HepG2 (cell line): ENCODE measurements at regions not wholly inside any gene's neighbourhood (a gene's known extent, or its start where the extent isn't known, plus 50 kb on each side); places are given as distances from the start of the nearest gene placed in this dataset.
A peak's percentile ranks its signal among the peaks of the same experiment; 100 is the strongest.

Experiments
- ATAC-seq: fragments of 200-7000 bp; cut with Tn5 transposase; 3 replicates; pipeline ENCODE4 v1.9.1; 2020; ENCODE audit warnings: mild to moderate bottlenecking, moderate library complexity
- BruUV-seq: library from RNA; stranded (reverse); fragments of 400-500 nt; replicated peaks from 2 replicates; lab custom pipeline; 2021; lab: Mats Ljungman, UMichigan
- CTCF ChIA-PET: fragments of 300-600 bp; formaldehyde crosslinking; extraction: SDS; loops from one replicate; lab custom pipeline; 2021; ENCODE audit warnings: low total read pairs, inconsistent platforms, low intra/inter-chr PET ratio; lab: Yijun Ruan, JAX
- POLR2A ChIA-PET: fragments of 350-600 bp; sonication (Branson Sonifier 250); formaldehyde crosslinking; loops from one replicate; lab custom pipeline; 2020; ENCODE audit warnings: antibody characterized with exemption, inconsistent platforms; lab: Yijun Ruan, JAX
- DNase-seq: peaks from one replicate; pipeline ENCODE4 v3.0.0-alpha.2; 2015; ENCODE audit warnings: low spot score
- FAIRE-seq: peaks from 3 replicates; lab custom pipeline; 2011; peaks lifted over from hg19 to GRCh38; lab: Jason Lieb, UNC
- H2AFZ ChIP-seq: one replicate; pipeline ENCODE4 v1.6.1; 2011; ENCODE audit warnings: low read length, inconsistent platforms
- H3K27ac ChIP-seq: fragments of 300-600 bp; 3 replicates; pipeline ENCODE4 v1.8.0; 2011; ENCODE audit warnings: mixed run types, mild to moderate bottlenecking, mixed read lengths, low read length, inconsistent platforms; ENCODE audit not compliant: insufficient read depth; ENCODE audit errors: extremely low read length
- H3K27me3 ChIP-seq, 2 experiments: fragments of 200-600 bp in 1 of 2; 2 replicates in 1 of 2; 3 replicates in 1 of 2; pipeline versions ENCODE4 v1.6.0 to v1.8.0; 2011; ENCODE audit warnings: low read length in 2 of 2, mild to moderate bottlenecking in 2 of 2, moderate library complexity in 2 of 2, inconsistent platforms in 1 of 2; ENCODE audit not compliant: insufficient read depth in 2 of 2, control insufficient read depth in 1 of 2
- H3K36me3 ChIP-seq, 2 experiments: fragments of 200-600 bp in 1 of 2; replicated peaks in 1 of 2; 2 replicates in 1 of 2; 3 replicates in 1 of 2; pipeline versions ENCODE4 v1.5.1 to v1.8.0; 2011; ENCODE audit warnings: low read length in 2 of 2, inconsistent platforms in 1 of 2; ENCODE audit not compliant: insufficient read depth in 2 of 2, control insufficient read depth in 1 of 2
- H3K4me1 ChIP-seq: 2 replicates; pipeline ENCODE4 v1.5.1; 2012; ENCODE audit warnings: low read length, inconsistent platforms; ENCODE audit not compliant: insufficient read depth
- H3K4me2 ChIP-seq: 2 replicates; pipeline ENCODE4 v1.6.0; 2011; ENCODE audit warnings: low read depth, low read length, inconsistent platforms
- H3K4me3 ChIP-seq, 3 experiments: fragments of 200-600 bp in 1 of 3; sonication (generic), shearing (Covaris generic) in 1 of 3; replicated peaks in 1 of 3; 2 replicates each; pipeline ENCODE4 v1.5.1; 2011 to 2016; ENCODE audit warnings: low read length in 3 of 3, inconsistent platforms in 2 of 3, low read depth in 2 of 3, mild to moderate bottlenecking in 2 of 3, control low read depth in 1 of 3, mixed read lengths in 1 of 3; ENCODE audit not compliant: insufficient read depth in 1 of 3
- H3K79me2 ChIP-seq: one replicate; pipeline ENCODE4 v1.6.1; 2011; ENCODE audit warnings: low read length, inconsistent platforms; ENCODE audit not compliant: insufficient read depth
- H3K9ac ChIP-seq: 2 replicates; pipeline ENCODE4 v1.6.0; 2011; ENCODE audit warnings: mild to moderate bottlenecking, low read depth, low read length, inconsistent platforms; ENCODE audit not compliant: insufficient read depth
- H3K9me3 ChIP-seq: 2 replicates; pipeline ENCODE4 v1.5.1; 2012; ENCODE audit warnings: mild to moderate bottlenecking, low read length
- H4K20me1 ChIP-seq: 2 replicates; pipeline ENCODE4 v1.6.0; 2011; ENCODE audit warnings: inconsistent platforms, mild to moderate bottlenecking, low read length, moderate library complexity; ENCODE audit not compliant: insufficient read depth
- CC2D1A ChIP-seq: sonication (generic); formaldehyde crosslinking; IDR thresholded peaks from 2 replicates; pipeline ENCODE4 v1.8.1; 2023; ENCODE audit warnings: mild to moderate bottlenecking, missing genetic modification reagents
- FOXM1 ChIP-seq: sonication (generic); formaldehyde crosslinking; IDR thresholded peaks from 2 replicates; pipeline ENCODE4 v1.5.0; 2020; ENCODE audit warnings: missing genetic modification reagents
- GATAD2A ChIP-seq: IDR thresholded peaks from 2 replicates; pipeline ENCODE4 v1.6.1; 2016
- JUND ChIP-seq: sonication (generic); formaldehyde crosslinking; IDR thresholded peaks from 2 replicates; pipeline ENCODE4 v1.8.0; 2022; ENCODE audit warnings: mild to moderate bottlenecking, missing genetic modification reagents
- LCORL ChIP-seq, 2 experiments: fragments of 450-650 bp in 1 of 2; sonication (generic) in 1 of 2; formaldehyde crosslinking in 1 of 2; IDR thresholded peaks; 2 replicates each; pipeline versions ENCODE4 v1.5.0 to v1.6.1; 2017 to 2020; ENCODE audit warnings: antibody characterized with exemption in 1 of 2, missing genetic modification reagents in 1 of 2
- NR2F1 ChIP-seq, 2 experiments: fragments of 450-650 bp in 1 of 2; formaldehyde crosslinking in 1 of 2; IDR thresholded peaks; 2 replicates each; pipeline versions ENCODE4 v1.5.0 to v1.6.1; 2016 to 2020; ENCODE audit warnings: mild to moderate bottlenecking in 1 of 2, missing compliant biosample characterization in 1 of 2, missing genetic modification reagents in 1 of 2, moderate library complexity in 1 of 2
- SKI ChIP-seq: fragments of 450-650 bp; IDR thresholded peaks from one replicate; pipeline ENCODE4 v1.6.1; 2018; ENCODE audit warnings: mild to moderate bottlenecking; ENCODE audit not compliant: partially characterized antibody
- SOX6 ChIP-seq, 2 experiments: fragments of 450-650 bp in 1 of 2; sonication (generic) in 1 of 2; formaldehyde crosslinking in 1 of 2; IDR thresholded peaks; 2 replicates each; pipeline versions ENCODE4 v1.4.0 to v1.6.1; 2017 to 2020; ENCODE audit warnings: antibody characterized with exemption in 1 of 2, mild to moderate bottlenecking in 1 of 2, missing genetic modification reagents in 1 of 2
- ZFYVE20 ChIP-seq: sonication (generic); formaldehyde crosslinking; IDR thresholded peaks from 2 replicates; pipeline ENCODE4 v1.8.0; 2023; ENCODE audit warnings: low read depth, mild to moderate bottlenecking, moderate library complexity, missing genetic modification reagents, borderline replicate concordance
- ZNF224 ChIP-seq: sonication (generic); formaldehyde crosslinking; IDR thresholded peaks from 2 replicates; pipeline ENCODE4 v1.5.0; 2020; ENCODE audit warnings: mild to moderate bottlenecking, missing genetic modification reagents
- ZNF33B ChIP-seq: sonication (generic); formaldehyde crosslinking; IDR thresholded peaks from 2 replicates; pipeline ENCODE4 v1.5.1; 2020; ENCODE audit warnings: mild to moderate bottlenecking, missing genetic modification reagents
- ZSCAN25 ChIP-seq: sonication (generic); formaldehyde crosslinking; IDR thresholded peaks from 2 replicates; pipeline ENCODE4 v1.8.0; 2022; ENCODE audit warnings: mild to moderate bottlenecking, missing genetic modification reagents
- WGBS: methylation state at CpG from one replicate; pipeline ENCODE4 v1.1.6; 2017; ENCODE audit warnings: low lambda C conversion rate; 5-methylcytosine and 5-hydroxymethylcytosine counted together
- in situ Hi-C: cut with HindIII; loops from 2 replicates; pipeline ENCODE4 v1.10.0; 2017; ENCODE audit warnings: low pct_unique_long_range_greater_than_20kb; ENCODE audit not compliant: extremely low pct_ligation_motif_present
- intact Hi-C: fragments of 100-400 bp; cut with micrococcal nuclease; formaldehyde crosslinking; loops from one replicate; pipeline ENCODE4 v1.10.0; 2022; ENCODE audit not compliant: unreplicated experiment
- TF ChIP-seq, protein P1 (sequence below): sonication (generic); formaldehyde crosslinking; IDR thresholded peaks from 2 replicates; pipeline ENCODE4 v1.4.0; 2020; ENCODE audit warnings: mild to moderate bottlenecking, missing genetic modification reagents
- TF ChIP-seq, protein P2 (sequence below): sonication (generic); formaldehyde crosslinking; IDR thresholded peaks from 2 replicates; pipeline ENCODE4 v1.5.1; 2020; ENCODE audit warnings: mild to moderate bottlenecking, missing genetic modification reagents, borderline replicate concordance

DNA sequence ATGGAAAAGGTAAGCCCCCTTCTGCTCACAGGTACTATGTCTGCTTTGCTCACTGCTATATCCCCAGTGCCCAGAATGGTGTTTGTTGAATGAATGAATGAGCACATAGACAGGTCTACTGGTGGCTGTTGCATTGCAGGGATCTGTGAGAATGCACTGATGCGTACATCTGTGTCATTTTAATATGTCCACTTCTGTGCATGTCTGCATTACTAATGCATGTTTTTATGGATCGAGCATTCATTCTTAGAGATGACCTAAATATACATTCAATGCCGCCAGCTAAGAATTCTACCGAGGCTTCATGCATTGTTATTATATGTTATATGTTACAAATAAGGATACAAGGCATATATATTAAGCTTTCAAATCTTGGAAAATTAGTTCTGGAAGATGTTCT lies 73.8 kb downstream of the SPRING1 start (continued):
- TF ChIP-seq, protein P1, sequence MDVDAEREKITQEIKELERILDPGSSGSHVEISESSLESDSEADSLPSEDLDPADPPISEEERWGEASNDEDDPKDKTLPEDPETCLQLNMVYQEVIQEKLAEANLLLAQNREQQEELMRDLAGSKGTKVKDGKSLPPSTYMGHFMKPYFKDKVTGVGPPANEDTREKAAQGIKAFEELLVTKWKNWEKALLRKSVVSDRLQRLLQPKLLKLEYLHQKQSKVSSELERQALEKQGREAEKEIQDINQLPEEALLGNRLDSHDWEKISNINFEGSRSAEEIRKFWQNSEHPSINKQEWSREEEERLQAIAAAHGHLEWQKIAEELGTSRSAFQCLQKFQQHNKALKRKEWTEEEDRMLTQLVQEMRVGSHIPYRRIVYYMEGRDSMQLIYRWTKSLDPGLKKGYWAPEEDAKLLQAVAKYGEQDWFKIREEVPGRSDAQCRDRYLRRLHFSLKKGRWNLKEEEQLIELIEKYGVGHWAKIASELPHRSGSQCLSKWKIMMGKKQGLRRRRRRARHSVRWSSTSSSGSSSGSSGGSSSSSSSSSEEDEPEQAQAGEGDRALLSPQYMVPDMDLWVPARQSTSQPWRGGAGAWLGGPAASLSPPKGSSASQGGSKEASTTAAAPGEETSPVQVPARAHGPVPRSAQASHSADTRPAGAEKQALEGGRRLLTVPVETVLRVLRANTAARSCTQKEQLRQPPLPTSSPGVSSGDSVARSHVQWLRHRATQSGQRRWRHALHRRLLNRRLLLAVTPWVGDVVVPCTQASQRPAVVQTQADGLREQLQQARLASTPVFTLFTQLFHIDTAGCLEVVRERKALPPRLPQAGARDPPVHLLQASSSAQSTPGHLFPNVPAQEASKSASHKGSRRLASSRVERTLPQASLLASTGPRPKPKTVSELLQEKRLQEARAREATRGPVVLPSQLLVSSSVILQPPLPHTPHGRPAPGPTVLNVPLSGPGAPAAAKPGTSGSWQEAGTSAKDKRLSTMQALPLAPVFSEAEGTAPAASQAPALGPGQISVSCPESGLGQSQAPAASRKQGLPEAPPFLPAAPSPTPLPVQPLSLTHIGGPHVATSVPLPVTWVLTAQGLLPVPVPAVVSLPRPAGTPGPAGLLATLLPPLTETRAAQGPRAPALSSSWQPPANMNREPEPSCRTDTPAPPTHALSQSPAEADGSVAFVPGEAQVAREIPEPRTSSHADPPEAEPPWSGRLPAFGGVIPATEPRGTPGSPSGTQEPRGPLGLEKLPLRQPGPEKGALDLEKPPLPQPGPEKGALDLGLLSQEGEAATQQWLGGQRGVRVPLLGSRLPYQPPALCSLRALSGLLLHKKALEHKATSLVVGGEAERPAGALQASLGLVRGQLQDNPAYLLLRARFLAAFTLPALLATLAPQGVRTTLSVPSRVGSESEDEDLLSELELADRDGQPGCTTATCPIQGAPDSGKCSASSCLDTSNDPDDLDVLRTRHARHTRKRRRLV (CRISPR knock-in tag) = no peak

DNA sequence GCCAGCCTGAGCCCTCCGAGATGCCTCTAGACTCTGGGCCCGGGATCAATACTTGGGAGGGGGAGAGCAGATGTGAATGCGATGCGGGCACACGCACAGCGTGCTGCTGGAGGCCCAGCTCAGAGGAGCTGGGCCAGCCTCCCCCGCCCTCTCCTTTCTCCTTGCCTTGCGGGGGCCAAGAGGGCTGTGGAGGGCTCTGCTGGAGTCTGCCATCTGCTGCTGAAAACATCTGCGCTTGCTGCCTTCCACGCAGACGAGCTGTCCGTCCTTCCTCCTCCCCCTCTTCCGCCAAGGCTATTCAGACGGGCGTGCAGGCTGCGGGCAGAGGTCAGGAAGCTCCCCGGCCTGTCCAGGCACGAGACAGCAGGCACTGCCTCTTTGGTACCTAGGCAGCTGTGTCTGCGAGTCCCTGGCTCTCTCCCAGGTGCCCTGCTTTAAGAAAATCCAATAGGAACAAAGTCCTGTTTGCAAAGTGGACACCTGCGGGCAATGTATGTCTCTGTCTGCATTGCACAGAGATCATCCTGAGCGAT lies 75.2 kb downstream of the SPRING1 start:
- intact Hi-C loops = no loop called here
- Histone ChIP-seq H3K27me3 (0 out of 5 replicates have a peak, but pooled peaks cover 0 to 9% of the 10 kb centered on the region in 2 experiments), H3K27ac (no peak overlapping the region), H2AFZ (no peak overlapping the region), H3K9me3 (no peaks in the 10 kb centered on the region), H3K36me3 (no peaks in the 10 kb centered on the region), H3K9ac (0 out of 2 replicates have a peak overlapping the region, but pooled peaks have one; percentile 16), H3K79me2 (no peaks in the 10 kb centered on the region), H3K4me2 (peak overlapping the region; percentile 94), H3K4me3 (peak overlapping the region; percentile 50 to 71 (median 57)), H3K4me1 (peaks cover 48% of the 10 kb centered on the region), H4K20me1 (no peaks in the 10 kb centered on the region)
- WGBS = 0% methylated on average over 2 of the region's 21 CpGs
- CTCF ChIA-PET = no interaction called here
- FAIRE-seq = peak; percentile 52
- in situ Hi-C loops = no loop called here
- ATAC-seq = peak; percentile 81
- POLR2A ChIA-PET = interaction anchor here (1.1 to 1.3 kb wide), 3 partner anchors 26 to 75 kb away, joined by 3 to 10 read pairs (median 5); partner anchors contain the start of genes RNFT2 and SPRING1
- DNase-seq = peak; percentile 52
- no TSS peak for BruUV-seq
- peak; percentile 29 for TF ChIP-seq SKI
- TF ChIP-seq GATAD2A (CRISPR knock-in tag) = peak; percentile 71
- TF ChIP-seq ZNF224 (CRISPR knock-in tag) = no peak
- no peak for TF ChIP-seq SOX6 (IDR thresholded peaks at IDR 0.05)
- TF ChIP-seq SOX6 (CRISPR knock-in tag; IDR thresholded peaks at IDR 0.05) = peak; percentile 46
- TF ChIP-seq CC2D1A = no peak
- TF ChIP-seq LCORL (IDR thresholded peaks at IDR 0.05) = no peak
- TF ChIP-seq LCORL (CRISPR knock-in tag; IDR thresholded peaks at IDR 0.05) = 0 out of 2 replicates have a peak, but pooled peaks have one; percentile 23
- TF ChIP-seq FOXM1 = no peak
- no peak for TF ChIP-seq ZFYVE20 (CRISPR knock-in tag)
- no peak for TF ChIP-seq ZNF33B (CRISPR knock-in tag)
- peak in 1 of 2 experiments; percentile 60; a peak in 2 of 4 replicates for TF ChIP-seq NR2F1 (CRISPR knock-in tag; IDR thresholded peaks at IDR 0.05)
- peak; percentile 58; the same call in 1 of the 2 replicates for TF ChIP-seq ZSCAN25 (CRISPR knock-in tag)
- TF ChIP-seq, protein P2, sequence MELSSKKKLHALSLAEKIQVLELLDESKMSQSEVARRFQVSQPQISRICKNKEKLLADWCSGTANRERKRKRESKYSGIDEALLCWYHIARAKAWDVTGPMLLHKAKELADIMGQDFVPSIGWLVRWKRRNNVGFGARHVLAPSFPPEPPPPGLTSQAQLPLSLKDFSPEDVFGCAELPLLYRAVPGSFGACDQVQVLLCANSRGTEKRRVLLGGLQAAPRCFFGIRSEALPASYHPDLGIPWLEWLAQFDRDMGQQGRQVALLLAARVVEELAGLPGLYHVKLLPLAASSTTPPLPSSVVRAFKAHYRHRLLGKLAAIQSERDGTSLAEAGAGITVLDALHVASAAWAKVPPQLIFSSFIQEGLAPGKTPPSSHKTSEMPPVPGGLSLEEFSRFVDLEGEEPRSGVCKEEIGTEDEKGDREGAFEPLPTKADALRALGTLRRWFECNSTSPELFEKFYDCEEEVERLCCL (CRISPR knock-in tag) = no peak
- TF ChIP-seq JUND (CRISPR knock-in tag) = no peak
